Activated CD4-positive, alpha-beta memory T cell treated with anti-CD3 and anti-CD28 coated beads for 36 hours (primary cell): ENCODE measurements at regions not wholly inside any gene's neighbourhood (a gene's known extent, or its start where the extent isn't known, plus 50 kb on each side); places are given as distances from the start of the nearest gene placed in this dataset.
"Not testable (repeated sequence)": the region's sequence is repeated elsewhere in the genome, so short reads cannot be mapped to it uniquely, and the experiment has no call there.

ENCODE experiments used
- CTCF ChIA-PET: fragments of 350-600 bp; sonication (Branson Sonifier 250); formaldehyde crosslinking; loops from one replicate; lab custom pipeline; 2021; ENCODE audit warnings: antibody characterized with exemption, inconsistent platforms; lab: Charles Lee
- POLR2A ChIA-PET: fragments of 350-600 bp; sonication (Branson Sonifier 250); formaldehyde crosslinking; loops from one replicate; lab custom pipeline; 2021; ENCODE audit warnings: antibody characterized with exemption; lab: Charles Lee
- DNase-seq: peaks from one replicate; pipeline ENCODE4 v3.0.0-alpha.2; 2020
- H3K27ac Mint-ChIP-seq: one replicate; pipeline ENCODE4 v1.8.0; 2021; ENCODE audit warnings: mixed read lengths
- H3K27me3 Mint-ChIP-seq: one replicate; pipeline ENCODE4 v1.8.0; 2021; ENCODE audit warnings: mixed read lengths
- H3K36me3 Mint-ChIP-seq: one replicate; pipeline ENCODE4 v1.8.0; 2021; ENCODE audit warnings: mixed read lengths
- H3K4me1 Mint-ChIP-seq: one replicate; pipeline ENCODE4 v1.8.0; 2021; ENCODE audit warnings: low read depth, mixed read lengths
- H3K4me3 Mint-ChIP-seq: one replicate; pipeline ENCODE4 v1.8.0; 2021; ENCODE audit warnings: mild to moderate bottlenecking, mixed read lengths
- H3K9me3 Mint-ChIP-seq: one replicate; pipeline ENCODE4 v1.8.0; 2021; ENCODE audit warnings: mixed read lengths
- intact Hi-C: fragments of 100-400 bp; cut with micrococcal nuclease; formaldehyde crosslinking; loops from one replicate; pipeline ENCODE4 v1.15.1; 2023

DNA sequence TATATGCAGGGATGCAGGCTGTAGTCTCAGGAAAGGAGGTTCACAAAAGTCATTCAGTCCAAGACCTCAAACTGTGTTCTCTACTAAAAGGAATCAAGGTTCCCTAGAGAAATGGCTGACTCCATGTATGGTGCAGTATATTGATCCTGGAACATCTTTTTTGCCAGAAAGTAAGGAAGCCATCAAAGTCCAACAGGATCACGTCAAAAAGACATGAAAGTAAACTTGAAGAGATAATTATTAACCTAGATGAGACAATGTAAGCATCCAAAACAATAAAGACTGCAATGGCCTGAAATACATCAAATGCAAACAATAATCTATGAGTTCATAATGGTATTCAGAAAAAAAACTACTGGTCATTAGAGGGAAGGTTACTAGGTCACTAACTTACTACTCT, 115.6 kb upstream of the FABP2 start:
- H3K27me3 Mint-ChIP-seq, POLR2A ChIA-PET, H3K4me3 Mint-ChIP-seq: not testable (repeated sequence)

GRCh38 chr4:119408561-119409224, 86.8 kb upstream of the FABP2 start:
- H3K9me3 Mint-ChIP-seq, CTCF ChIA-PET, DNase-seq, H3K27me3 Mint-ChIP-seq, H3K4me1 Mint-ChIP-seq, H3K27ac Mint-ChIP-seq, H3K36me3 Mint-ChIP-seq, H3K4me3 Mint-ChIP-seq, intact Hi-C loops: not testable (repeated sequence)
- POLR2A ChIA-PET: interaction anchor here (0.7 kb wide), 1 partner anchor 108 kb away, joined by 3 read pairs; a partner anchor contains a TSS

More for the DNA sequence above, 115.6 kb upstream of the FABP2 start:
- H3K27ac Mint-ChIP-seq, intact Hi-C loops, CTCF ChIA-PET, H3K4me1 Mint-ChIP-seq, H3K36me3 Mint-ChIP-seq, DNase-seq, H3K9me3 Mint-ChIP-seq: not testable (repeated sequence)

DNA sequence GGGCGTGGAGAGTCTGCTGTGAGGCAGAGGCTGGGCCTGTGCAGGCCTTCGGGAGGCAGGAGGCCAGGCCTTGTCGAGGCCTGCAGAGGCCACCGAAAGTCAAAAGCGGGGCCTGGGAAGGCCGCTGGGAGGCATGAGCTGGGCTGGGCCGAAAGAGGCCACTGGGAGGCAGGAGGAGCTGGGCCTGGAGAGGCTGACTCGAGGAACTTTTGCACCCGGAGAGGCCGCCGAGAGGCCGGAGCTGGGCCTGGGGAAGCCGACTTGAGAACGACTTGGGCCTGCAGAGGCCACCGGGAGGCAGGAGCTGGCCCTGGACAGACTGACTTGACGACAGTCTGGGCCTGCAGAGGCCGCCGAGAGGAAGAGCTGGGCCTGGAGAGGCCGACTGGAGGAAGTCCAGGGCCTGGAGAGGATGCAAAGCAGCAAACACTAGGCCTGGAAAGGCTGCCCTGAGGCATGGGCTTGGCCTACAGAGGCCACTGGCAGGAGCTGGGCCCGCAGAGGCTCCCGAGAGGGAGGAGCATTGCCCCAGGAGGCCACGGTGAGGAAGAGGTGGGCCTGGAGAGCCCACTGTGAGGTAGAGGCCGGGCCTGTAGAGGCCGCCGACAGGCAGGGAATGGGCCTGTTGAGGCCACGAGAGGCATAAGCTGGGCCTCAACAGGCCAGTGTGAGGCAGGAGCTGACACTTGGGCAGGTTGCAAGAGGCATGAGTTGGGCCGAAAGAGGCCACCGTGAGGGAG, 85.0 kb upstream of the FABP2 start:
- DNase-seq, H3K4me1 Mint-ChIP-seq, H3K27ac Mint-ChIP-seq, intact Hi-C loops, H3K9me3 Mint-ChIP-seq, H3K36me3 Mint-ChIP-seq, CTCF ChIA-PET, POLR2A ChIA-PET, H3K4me3 Mint-ChIP-seq, H3K27me3 Mint-ChIP-seq: not testable (repeated sequence)

DNA sequence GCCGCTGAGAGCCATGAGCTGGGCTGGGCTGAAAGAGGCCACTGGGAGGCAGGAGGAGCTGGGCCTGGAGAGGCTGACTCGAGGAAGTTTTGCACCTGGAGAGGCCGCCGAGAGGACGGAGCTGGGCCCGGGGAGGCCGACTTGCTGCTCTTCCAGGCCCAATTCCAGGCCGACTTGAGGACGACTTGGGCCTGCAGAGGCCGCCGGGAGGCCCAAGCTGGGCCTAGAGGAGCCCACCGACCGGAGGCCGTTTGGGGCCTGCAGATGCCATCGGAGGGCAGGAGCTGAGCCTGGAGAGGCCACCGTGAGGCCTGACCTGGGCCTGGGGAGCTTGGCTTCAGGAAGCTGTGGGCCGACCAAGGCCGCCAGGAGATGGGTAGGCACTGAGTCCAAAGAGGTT, 84.1 kb upstream of the FABP2 start:
- H3K36me3 Mint-ChIP-seq, H3K4me3 Mint-ChIP-seq, H3K4me1 Mint-ChIP-seq, H3K9me3 Mint-ChIP-seq, H3K27me3 Mint-ChIP-seq, DNase-seq, H3K27ac Mint-ChIP-seq, intact Hi-C loops, CTCF ChIA-PET, POLR2A ChIA-PET: not testable (repeated sequence)

DNA sequence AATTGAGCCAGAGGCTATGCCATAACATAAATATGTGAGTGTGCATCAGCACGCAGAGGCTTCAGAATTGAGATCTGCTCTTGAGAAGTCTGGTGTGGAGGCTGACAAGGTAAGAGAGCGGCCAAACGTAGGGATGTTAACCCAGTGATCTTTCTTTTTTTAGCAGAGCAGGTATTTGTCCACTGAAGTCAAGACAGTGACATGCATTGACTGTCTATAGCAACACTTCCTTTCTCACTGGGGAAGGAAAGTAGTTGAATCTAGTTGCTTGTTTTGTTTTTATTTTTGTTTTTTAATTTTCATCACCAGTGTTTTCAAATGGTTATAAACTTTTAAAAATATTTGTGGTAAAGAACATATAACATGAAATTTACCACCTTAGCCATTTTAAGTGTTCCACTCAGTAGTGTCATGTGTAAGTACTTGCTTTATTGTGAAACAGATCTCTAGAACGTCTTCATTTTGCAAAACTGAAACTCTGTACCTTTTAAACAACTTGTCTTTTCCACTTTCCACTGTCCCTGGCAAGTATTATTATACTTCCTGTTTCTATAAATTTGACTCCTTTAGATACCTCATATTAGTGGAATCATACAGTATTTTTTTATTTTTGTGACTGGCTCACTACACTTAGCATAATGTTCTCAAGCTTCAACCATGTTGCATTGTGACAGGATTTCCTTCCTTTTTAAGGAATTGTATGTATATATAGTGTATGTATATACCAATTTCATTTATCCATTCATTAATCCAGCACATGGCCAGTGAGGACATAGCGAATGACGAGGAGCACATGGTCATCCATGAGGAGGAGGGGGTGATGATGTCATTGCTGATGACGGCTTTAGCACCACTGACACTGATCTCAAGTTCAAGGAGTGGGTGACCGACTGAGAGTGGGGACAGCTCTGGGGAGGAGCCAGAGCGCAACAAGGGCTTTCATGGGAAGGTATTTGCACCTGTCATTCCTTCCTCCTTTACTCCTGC, 80.7 kb upstream of the FABP2 start:
- intact Hi-C loops, DNase-seq, H3K27ac Mint-ChIP-seq, H3K9me3 Mint-ChIP-seq, POLR2A ChIA-PET, CTCF ChIA-PET, H3K27me3 Mint-ChIP-seq, H3K36me3 Mint-ChIP-seq, H3K4me3 Mint-ChIP-seq, H3K4me1 Mint-ChIP-seq: not testable (repeated sequence)

DNA sequence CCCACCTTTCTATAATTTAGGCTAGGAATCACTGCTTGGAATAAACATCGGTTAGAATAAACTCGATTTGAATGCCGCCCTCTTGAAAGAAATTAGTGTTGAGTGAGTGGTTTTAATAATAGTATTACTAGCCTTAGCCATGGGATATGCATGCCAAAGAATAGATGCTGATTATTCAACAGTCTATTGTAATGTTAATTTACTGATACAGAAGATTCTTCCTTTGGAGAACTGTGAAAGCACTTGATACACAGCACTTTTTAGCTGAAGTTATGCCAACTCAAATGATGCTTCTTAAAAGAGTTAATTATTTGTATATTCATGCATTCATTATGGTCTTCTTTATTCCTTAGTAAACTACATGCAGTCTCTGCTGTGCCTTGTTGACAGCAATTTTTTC, 73.8 kb upstream of the FABP2 start:
- H3K27me3 Mint-ChIP-seq, POLR2A ChIA-PET, H3K9me3 Mint-ChIP-seq, H3K4me1 Mint-ChIP-seq, H3K4me3 Mint-ChIP-seq, CTCF ChIA-PET, DNase-seq, H3K27ac Mint-ChIP-seq, intact Hi-C loops, H3K36me3 Mint-ChIP-seq: not testable (repeated sequence)

DNA sequence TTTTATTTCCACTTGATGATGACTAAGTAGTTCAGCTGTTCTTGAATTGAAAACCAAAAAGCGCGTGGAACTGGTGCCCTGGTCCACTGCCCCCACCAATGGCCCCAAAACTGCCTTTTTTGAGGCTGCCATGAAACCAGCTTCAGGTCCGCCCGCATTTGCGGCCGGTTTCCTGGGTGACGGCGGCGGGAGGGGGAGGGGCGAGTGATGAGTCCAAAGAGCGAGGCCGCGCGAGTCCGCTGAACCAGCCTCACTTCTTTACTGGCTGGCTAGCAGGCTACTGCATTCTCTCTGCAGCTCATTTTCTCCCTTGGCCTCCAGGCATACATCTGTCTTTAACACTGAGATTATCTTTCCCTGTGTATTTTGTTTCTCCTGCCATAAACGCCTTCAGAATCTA, 72.9 kb upstream of the FABP2 start:
- H3K4me1 Mint-ChIP-seq: no peaks in the 10 kb centered on the region
- H3K4me3 Mint-ChIP-seq: no peak overlapping the region
- H3K9me3 Mint-ChIP-seq: no peaks in the 10 kb centered on the region
- no peaks in the 10 kb centered on the region for H3K27me3 Mint-ChIP-seq
- CTCF ChIA-PET: no interaction called here
- DNase-seq: no peak
- POLR2A ChIA-PET: no interaction called here
- intact Hi-C loops: no loop called here
- no peaks in the 10 kb centered on the region for H3K36me3 Mint-ChIP-seq
- no peak overlapping the region for H3K27ac Mint-ChIP-seq

GRCh38 chr4:119388791-119389190, 66.9 kb upstream of the FABP2 start:
- intact Hi-C loops, H3K4me3 Mint-ChIP-seq, H3K36me3 Mint-ChIP-seq: not testable (repeated sequence)

GRCh38 chr4:119374616-119375015, 52.7 kb upstream of the FABP2 start:
- H3K4me3 Mint-ChIP-seq, H3K9me3 Mint-ChIP-seq, DNase-seq, POLR2A ChIA-PET, H3K27ac Mint-ChIP-seq, H3K27me3 Mint-ChIP-seq, H3K36me3 Mint-ChIP-seq, CTCF ChIA-PET: not testable (repeated sequence)
- intact Hi-C loops: loop anchor here (10.0 kb wide), 1 partner anchor 60 kb away; no protein-coding TSS in a partner anchor
- peaks cover 19% of the 10 kb centered on the region for H3K4me1 Mint-ChIP-seq

More at GRCh38 chr4:119388791-119389190, 66.9 kb upstream of the FABP2 start:
- H3K27ac Mint-ChIP-seq, DNase-seq, H3K9me3 Mint-ChIP-seq, POLR2A ChIA-PET, H3K4me1 Mint-ChIP-seq, H3K27me3 Mint-ChIP-seq, CTCF ChIA-PET: not testable (repeated sequence)

GRCh38 chr4:119372316-119373062, 50.6 kb upstream of the FABP2 start:
- H3K36me3 Mint-ChIP-seq, H3K4me3 Mint-ChIP-seq, H3K27ac Mint-ChIP-seq, DNase-seq, CTCF ChIA-PET, POLR2A ChIA-PET, H3K9me3 Mint-ChIP-seq, H3K27me3 Mint-ChIP-seq: not testable (repeated sequence)
- intact Hi-C loops: loop anchor here (10.0 kb wide), 1 partner anchor 58 kb away; no protein-coding TSS in a partner anchor
- H3K4me1 Mint-ChIP-seq: peaks cover 19% of the 10 kb centered on the region
